Ammon's horn (tissue), 1 donor: ENCODE measurements at regions not wholly inside any gene's neighbourhood (a gene's known extent, or its start where the extent isn't known, plus 50 kb on each side); places are given as distances from the start of the nearest gene placed in this dataset.

Source experiments
- DNase-seq: peaks from one replicate; pipeline ENCODE4 v3.0.0-alpha.2; 2016; ENCODE audit warnings: low spot score

DNA sequence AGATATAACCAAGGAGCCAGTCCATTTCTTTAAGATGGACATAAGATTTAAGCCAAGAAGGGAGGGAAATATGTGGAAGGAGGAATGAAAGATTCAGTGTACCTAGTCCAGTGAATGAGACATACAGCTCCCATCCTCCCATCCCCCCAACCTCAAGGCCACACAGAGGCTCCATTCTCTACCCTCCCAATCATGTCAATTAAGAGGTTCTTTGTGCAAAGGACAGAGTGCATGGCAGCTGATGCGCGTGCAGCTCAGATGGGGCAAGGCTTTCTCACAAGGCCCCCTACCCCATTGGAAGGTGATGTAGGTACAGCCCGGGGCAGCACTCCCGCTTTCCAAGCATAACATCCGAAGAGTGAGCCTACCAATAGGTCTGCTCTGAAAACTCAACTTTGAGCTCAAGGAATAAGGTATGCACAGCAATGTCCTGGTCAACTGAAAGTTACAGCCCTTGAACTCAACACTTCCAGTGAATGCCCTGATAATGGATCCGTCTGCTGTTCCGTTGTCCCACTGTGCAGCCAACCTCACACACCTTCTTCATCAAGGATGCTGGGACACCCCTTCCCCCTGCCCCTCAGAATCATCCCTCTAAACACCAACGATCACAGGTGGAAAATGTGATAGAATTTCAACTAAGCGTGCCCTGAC, 458.1 kb downstream of the SOX9 start:
- peak; percentile 77 for DNase-seq

DNA sequence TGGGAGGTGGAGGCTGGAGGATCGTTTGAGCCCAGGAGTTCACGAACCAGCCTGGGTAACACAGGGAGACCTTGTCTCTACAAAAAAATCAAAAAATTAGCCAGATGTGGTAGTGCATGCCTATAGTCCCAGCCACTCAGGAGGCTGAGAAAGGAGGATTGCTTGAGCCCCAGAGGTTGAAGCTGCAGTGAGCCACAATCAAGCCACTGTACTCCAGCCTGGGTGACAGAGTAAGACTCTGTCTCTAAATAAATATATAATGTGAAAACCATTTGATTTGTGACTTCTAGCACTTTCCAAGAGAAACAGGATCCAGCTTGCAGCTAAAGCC, 459.1 kb downstream of the SOX9 start:
- DNase-seq = no peak

DNA sequence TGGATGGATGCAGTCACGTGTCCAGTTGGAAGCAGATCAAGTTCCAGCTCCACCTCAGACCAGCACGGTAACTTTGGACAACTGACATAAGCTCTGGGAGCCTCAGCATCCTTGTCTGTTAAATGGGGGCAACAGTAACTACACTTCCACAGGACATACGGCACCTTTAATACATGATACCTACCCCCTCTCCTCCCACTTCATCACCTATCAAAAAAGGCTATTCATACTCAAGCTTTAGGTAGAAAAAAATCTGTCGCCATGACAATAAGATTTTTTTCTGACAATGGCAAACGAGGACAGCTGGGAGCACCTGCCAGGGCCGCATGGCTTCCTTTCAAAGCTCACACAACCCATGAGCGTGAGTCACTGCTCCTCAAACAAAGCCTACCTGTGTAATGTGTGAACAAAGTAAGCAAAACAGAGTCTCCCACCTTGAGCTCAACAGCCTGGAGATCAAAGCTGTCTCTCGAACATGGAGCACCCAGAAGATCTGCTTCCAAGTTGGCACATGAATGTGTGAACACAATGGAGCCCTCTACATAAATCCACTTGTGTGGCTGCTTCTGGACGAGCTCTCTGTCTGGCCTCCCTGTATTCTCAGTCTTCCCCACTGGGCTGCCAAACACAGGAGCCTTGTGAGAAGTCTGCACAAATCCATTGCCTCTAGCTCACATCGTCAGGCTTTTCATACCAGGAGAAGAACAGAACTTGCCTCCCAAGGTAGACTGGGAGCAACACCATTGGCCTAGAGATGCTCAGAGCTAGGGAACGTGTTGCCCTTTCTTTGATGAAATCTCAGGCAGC, 459.7 kb downstream of the SOX9 start:
- DNase-seq = no peak

DNA sequence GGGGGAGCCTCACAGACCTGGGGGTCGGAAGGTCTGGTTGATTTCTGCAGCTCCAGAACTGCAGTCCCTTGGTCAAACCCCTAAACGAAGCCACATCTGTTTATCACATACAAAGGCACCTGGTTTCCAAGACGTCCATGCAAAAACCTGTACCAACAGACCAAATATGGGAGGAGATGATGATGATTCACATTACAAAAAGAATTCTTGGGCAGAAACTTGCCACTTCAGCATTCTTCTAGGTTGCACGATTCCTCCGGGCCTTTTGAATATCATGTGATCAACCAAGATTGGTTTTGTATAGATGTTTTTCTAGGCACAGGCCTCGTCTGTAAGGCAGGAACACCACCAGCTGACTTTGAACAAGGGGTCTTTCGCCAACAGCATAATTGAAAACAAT, 466.3 kb downstream of the SOX9 start:
- DNase-seq = no peak

DNA sequence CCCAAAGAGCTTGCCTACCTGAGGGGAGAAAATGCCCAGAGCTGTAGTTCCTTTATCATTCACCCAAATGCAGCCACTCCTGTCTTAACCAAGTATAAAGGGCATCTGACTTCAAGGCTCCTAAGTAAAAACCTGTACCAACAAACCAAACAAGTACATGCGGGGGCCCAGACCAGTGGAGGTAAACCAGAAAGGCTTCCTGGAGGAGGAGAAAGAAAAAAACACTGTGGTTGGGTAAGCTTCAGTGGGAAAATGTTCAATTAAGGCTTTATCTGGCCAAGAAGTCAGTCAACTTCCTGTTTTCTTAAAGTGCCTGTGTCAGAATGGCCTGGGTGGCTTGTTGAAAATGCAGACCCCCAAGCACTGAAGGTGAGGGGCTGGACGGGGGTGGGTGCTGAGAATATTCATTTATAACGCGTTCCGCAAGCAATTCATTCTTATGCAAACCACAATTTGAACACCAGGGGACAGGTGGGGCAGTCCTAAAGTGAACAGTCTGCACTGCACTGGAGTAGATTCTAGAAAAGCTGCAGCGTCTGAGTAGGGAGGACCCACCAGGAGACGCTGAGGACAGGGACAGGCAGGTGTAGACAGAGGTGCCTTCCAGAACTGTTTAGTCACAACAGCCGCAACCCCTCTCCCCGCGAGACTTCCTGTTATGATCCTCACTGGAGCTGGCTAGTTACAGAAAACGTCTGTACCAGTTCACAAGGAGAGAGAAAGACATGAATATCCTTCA, 467.1 kb downstream of the SOX9 start:
- DNase-seq = no peak

DNA sequence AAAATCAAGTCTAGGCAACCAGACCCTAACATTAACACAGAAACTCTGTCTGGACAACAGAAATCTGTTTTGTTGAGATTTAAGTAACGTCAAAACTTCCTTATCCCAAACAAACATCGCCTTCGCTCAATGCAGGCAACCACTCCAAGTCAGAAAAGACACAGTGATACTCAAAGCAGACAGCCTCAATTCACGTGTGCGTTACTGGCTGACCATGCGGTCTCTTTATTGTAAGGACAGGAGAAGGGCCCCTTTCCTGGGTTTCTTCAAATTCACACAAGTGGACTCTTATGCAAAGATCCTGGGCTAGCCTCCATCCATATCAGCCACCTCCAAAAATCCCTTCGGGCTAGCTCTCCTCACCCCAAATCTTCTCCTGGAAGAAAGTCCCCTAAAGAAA, 467.7 kb downstream of the SOX9 start:
- DNase-seq = no peak

DNA sequence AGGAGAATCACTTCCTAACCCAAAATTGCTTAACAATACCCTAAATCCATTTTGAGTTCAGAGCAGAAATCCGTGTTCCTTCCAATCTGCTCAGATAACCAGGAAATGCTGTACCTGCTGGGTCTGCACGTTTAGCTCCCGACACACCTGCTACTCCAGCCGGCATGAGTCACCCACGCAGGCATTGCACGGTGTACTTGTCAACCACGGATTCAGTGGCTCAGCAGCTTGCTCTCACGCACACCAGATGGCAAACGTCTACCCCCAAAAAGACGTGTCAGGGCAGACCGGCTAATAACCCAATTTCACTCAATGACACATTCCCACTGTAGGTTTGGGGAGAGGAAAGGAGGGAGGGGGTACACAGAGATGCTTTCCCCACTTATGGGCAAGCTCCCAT, 468.1 kb downstream of the SOX9 start:
- DNase-seq = peak; percentile 63

DNA sequence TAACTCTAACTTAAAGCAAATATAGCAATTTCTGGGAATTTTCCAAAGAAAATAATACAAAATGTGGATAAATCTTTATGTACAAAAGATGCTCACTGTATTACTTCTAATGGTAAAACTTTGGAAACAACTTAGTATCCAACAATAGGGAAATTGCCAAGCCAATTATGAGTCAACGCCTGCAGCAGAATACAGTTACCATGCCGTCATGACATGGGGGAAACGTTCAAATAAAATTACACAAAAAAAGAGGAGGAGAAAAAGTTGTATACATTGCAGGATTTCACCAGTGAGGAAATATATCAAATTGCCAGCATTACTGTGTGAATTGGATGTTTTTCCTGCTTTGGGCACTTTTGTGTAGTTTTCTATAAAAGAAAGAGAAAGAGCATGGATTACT, 469.6 kb downstream of the SOX9 start:
- no peak for DNase-seq

DNA sequence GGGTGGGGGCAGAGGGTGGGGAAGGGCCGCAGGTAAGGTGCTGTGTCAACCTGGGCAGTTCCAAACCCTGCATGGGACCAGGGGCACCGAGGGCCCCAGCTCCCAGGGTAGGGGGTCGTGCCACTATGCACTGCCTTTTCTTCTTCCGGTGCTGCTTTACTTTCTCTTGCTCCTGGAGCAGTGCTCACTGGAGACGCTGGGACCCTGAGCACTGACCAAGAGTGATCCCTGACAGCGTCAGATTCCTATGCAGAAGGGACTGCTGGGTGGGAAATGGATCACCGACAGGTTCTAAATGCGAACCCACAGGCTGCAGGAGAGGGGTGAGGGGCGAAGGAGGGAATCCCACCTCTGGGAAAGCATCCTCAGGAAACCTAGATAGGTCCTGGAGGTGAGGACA, 470.1 kb downstream of the SOX9 start:
- DNase-seq = no peak

DNA sequence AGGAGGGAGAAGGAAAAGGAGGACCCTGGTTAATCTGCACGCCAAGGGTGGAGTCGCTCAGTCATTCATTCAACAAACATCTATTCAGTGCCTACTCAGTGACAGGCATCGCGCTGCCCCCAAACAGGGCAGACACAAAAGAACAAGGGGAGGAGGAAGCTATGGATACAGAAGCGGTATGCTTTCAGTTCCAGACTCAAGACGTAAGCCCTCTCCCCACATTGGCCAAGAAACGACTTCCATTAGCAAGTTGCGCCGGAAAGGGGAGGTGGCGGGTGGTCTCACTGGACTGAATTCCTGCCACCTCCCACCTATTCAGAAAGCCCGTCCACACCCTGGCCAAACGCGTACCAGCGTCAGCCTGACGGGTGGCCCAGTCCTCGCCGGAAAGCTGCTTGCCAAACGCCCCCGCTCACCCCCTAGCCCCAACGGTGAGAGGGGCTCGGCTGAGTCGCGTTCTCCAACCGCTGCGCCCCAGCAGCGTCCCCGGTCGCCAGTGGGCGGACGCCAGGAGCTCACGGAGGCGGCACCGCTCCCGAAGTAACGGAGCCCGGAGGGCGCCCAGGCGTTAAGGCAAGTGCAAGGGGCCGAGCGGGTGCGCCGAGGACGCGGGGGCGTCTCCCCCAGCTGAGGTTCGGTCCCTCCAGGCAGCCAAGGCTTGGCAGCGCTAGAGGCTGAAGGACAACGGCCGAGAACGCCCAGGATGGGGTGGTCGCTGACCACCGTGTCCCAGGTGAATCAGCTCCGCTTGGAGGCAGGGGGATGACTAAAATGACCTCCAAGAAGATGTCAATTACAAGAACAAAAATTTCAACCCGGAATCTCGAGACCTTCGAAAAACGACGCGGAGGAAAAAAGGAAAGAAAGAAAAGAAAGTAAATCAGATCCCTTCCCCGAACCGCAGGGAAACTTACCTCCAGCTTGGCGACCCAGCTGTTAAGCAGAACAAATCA, 470.7 kb downstream of the SOX9 start:
- DNase-seq = no peak

DNA sequence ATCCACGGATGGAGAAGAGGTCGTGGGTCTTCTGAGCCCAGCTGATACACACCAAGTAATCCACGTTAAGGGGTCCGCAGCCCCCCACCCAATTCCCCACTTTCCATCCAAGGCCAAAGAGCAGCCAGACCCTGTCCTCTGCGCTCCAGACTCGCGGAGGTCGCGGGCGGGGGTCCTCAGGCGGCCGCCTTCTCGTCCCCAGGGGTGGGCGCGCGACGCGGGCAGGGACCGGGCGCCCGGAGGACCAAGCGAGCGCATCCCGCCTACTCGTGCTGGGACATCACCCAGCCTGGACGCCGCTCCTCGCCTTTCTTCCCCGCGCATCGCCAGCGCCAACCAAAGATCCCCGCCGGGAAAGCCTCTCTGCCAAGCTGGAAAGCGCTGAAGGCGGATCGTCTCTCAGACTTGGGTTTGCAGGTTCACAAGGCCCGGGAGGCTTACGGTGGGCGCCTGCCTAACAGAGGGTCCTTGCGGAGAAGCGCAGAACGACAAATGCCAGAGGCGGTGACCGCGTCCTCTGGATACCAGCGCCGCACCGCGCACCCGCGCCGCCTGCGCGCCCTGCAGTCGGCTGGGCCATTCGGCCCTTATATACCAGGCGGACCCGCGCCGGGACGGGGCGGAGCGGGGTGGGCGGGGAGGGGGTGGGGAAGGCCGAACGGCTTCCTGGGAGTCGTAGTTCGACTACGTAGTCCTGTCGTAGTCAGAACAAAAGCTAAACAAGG, 471.6 kb downstream of the SOX9 start:
- peak; percentile 86 for DNase-seq

DNA sequence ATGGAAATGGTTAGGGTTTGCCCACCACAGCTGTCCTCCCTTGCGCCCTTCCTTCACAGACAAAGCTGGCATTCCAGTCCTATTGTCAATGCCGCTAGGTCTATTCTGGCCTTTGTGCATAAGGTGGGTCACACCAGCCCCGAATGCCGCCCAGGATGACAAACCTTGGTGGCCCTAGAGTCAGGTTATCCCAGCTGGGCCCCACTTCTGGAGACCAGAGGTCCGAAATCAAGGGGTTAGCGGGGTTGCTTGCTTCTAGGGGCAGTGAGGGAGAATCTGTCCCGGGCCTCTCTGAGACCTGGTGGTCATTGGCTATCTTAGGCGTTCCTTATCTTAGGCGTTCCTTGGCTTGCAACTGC, 472.1 kb downstream of the SOX9 start:
- DNase-seq = no peak

DNA sequence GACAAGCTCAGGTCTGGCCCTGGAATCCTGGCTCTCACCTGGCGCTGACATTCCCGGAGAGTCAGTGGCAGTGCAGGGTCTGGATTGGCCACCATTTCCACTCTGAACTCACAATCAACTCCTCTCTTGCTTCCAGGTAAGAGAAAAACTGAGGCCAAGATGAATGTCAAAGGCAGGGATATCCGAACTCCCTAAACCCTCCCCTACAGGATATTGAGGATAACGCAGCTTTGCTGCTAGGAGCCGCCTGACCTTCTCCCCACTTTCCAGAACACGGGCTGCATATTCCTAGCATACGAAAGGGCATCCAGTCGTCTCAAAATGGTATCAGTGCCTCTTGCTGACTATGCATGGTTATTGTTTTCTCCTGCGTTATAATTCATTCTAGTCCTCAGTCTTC, 473.4 kb downstream of the SOX9 start:
- no peak for DNase-seq
